Mesothelial cell of epicardium (in vitro differentiated cells): ENCODE measurements at regions not wholly inside any gene's neighbourhood (a gene's known extent, or its start where the extent isn't known, plus 50 kb on each side); places are given as distances from the start of the nearest gene placed in this dataset.

Source experiments
- DNase-seq, 2 experiments: peaks; one replicate each; pipeline ENCODE4 v3.0.0; 2021; ENCODE audit warnings: low spot score in 2 of 2; ENCODE audit not compliant: unreplicated experiment in 2 of 2
- H3K27ac Mint-ChIP-seq: 2 replicates; pipeline ENCODE4 v1.8.0; 2021; ENCODE audit warnings: mixed read lengths
- H3K27me3 Mint-ChIP-seq: 2 replicates; pipeline ENCODE4 v1.8.0; 2021; ENCODE audit warnings: low read depth, mixed read lengths
- H3K36me3 Mint-ChIP-seq: 2 replicates; pipeline ENCODE4 v1.8.0; 2021; ENCODE audit warnings: mixed read lengths
- H3K4me1 Mint-ChIP-seq: 2 replicates; pipeline ENCODE4 v1.8.0; 2021; ENCODE audit warnings: mixed read lengths
- H3K4me3 Mint-ChIP-seq: 2 replicates; pipeline ENCODE4 v1.8.0; 2021; ENCODE audit warnings: mild to moderate bottlenecking, moderate library complexity, mixed read lengths
- H3K9me3 Mint-ChIP-seq: 2 replicates; pipeline ENCODE4 v1.8.0; 2021; ENCODE audit warnings: mixed read lengths
- TF ChIP-seq, protein P1 (sequence below): fragments of 200-600 bp; sonication (generic); IDR thresholded peaks from one replicate; pipeline ENCODE4 v1.5.0; 2021; ENCODE audit warnings: antibody characterized with exemption; ENCODE audit not compliant: unreplicated experiment

DNA sequence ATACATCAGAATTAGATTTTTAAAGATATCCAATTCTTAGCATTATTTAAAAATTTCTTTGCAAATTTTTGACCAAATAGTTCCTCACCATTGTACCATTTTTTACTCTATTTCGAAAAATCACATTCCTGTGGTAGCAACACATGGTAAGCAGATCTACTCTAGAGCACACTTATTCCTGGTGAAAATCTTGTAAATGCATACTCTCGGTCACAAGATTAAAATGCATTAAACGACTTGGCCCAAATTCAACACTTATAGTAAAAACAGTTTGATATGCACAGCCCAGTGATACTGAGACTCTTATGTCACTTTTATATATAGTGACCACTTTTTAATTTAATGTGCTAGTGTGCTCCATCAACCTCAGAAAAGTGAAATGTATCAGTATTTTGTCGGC is 208.8 kb upstream of the TARS1 start:
- no peaks in the 10 kb centered on the region for H3K9me3 Mint-ChIP-seq
- H3K27me3 Mint-ChIP-seq, result peaks cover 76% of the 10 kb centered on the region
- peaks cover 21% of the 10 kb centered on the region for H3K4me1 Mint-ChIP-seq
- H3K4me3 Mint-ChIP-seq, result no peak overlapping the region
- no peak overlapping the region for H3K27ac Mint-ChIP-seq
- TF ChIP-seq, protein P1, sequence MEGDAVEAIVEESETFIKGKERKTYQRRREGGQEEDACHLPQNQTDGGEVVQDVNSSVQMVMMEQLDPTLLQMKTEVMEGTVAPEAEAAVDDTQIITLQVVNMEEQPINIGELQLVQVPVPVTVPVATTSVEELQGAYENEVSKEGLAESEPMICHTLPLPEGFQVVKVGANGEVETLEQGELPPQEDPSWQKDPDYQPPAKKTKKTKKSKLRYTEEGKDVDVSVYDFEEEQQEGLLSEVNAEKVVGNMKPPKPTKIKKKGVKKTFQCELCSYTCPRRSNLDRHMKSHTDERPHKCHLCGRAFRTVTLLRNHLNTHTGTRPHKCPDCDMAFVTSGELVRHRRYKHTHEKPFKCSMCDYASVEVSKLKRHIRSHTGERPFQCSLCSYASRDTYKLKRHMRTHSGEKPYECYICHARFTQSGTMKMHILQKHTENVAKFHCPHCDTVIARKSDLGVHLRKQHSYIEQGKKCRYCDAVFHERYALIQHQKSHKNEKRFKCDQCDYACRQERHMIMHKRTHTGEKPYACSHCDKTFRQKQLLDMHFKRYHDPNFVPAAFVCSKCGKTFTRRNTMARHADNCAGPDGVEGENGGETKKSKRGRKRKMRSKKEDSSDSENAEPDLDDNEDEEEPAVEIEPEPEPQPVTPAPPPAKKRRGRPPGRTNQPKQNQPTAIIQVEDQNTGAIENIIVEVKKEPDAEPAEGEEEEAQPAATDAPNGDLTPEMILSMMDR, result no peak
- no peaks in the 10 kb centered on the region for H3K36me3 Mint-ChIP-seq
- no peak for DNase-seq

DNA sequence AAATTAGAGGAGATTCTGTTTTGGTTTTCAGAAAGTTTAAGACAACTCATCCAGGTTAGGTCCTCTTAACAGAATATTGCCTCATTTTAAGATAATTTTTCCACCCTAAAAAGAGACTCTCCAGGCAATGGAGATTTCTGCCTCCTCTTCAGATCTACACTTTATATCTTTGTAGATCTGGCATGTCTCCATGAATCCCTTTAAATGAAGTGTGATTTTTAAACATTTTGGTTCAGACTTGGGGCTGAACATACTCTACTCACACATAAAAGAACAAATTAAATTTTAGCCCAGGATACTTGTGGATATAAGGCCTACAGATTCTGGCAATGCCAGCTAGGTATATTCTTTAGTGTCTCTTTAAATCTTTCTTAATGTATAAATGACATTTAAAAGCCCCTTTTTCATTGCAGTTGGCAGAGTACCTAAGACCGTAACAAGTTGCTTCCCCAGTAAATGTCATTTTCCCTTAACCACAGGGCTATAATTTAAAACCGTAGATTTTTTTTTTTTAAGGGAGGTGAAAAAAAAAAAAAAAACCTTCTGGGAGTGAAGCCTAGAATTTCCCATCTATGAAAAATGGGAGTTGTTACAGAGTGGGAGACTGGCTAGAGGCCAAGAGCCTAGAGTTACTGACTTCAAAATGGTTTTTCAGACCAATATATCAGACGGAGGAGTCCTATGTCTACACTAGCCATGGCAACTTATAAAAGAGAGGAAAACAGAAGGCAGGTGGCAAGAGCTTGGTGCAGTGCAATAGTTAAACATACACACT is 207.8 kb upstream of the TARS1 start:
- Mint-ChIP-seq H3K9me3 (no peaks in the 10 kb centered on the region), H3K27me3 (peaks cover 76% of the 10 kb centered on the region), H3K36me3 (no peaks in the 10 kb centered on the region), H3K4me1 (peaks cover 21% of the 10 kb centered on the region), H3K4me3 (no peak overlapping the region), H3K27ac (no peak overlapping the region)
- TF ChIP-seq, protein P1, result no peak
- DNase-seq, result peak in 1 of 2 experiments; percentile 45

DNA sequence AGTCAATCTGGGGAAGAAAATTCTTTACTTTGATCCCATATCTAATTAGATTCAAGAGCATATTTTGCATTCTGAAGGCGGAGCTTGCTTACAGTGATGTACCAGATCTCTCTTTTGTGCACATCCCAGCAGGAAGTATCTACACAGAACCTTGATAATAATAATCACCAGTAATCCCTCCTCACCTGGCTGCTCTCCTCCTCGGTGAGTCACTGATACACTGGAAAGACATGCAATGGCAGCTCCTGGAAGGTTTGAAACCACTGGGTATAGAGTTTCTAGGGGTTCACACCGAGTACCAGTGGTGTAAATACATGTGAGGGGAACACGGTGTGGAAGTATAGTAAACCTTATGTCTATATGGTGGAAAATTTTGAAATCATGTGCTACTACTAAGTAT is 205.5 kb upstream of the TARS1 start:
- no peaks in the 10 kb centered on the region for H3K36me3 Mint-ChIP-seq
- peaks cover 32% of the 10 kb centered on the region for H3K4me1 Mint-ChIP-seq
- DNase-seq, result no peak
- H3K4me3 Mint-ChIP-seq, result no peak overlapping the region
- H3K9me3 Mint-ChIP-seq, result no peaks in the 10 kb centered on the region
- no peak overlapping the region for H3K27ac Mint-ChIP-seq
- H3K27me3 Mint-ChIP-seq, result peaks cover 75% of the 10 kb centered on the region
- TF ChIP-seq, protein P1, result no peak

DNA sequence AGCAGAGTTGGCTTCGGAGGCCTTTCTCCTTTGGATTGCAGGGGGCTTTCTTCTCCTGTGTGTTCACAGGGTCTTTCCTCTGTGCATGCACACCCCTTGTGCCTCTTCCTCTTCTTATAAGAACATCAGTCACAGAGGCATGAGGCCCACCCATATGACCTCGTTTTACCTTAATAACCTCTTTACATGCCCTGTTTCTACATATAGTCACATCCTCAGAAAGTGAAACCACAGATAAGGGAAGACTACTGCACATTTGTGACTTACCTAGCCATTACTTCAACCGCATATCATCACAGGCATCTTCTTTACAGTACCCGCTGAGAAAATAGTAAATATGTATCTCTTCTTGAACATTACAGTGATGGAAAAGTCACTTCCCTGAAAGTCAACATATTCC is 204.9 kb upstream of the TARS1 start:
- Mint-ChIP-seq H3K27ac (no peak overlapping the region), H3K27me3 (peaks cover 75% of the 10 kb centered on the region), H3K36me3 (no peaks in the 10 kb centered on the region), H3K4me1 (peaks cover 35% of the 10 kb centered on the region), H3K4me3 (no peak overlapping the region), H3K9me3 (no peaks in the 10 kb centered on the region)
- no peak for DNase-seq
- TF ChIP-seq, protein P1, result no peak

DNA sequence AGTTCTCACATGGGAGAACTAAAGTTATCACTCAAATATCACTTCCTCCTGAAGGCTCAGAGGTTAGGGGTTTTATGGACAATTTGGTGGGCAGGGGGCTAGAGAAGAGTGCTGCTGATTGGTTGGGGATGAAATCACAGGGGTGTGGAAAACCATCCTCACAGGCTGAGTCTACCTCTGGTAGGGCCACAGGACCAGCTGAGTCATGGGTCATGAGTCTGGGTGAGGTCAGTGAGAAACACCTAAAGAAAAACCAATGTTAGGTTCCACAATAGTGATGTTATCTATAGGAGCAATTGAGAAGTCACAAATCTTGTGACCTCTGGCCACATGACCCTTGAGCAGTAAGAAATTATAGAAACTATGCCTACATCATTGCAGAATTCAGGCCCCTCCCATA is 203.3 kb upstream of the TARS1 start:
- peaks cover 40% of the 10 kb centered on the region for H3K4me1 Mint-ChIP-seq
- peaks cover 78% of the 10 kb centered on the region for H3K27me3 Mint-ChIP-seq
- DNase-seq, result no peak
- no peak overlapping the region for H3K27ac Mint-ChIP-seq
- H3K36me3 Mint-ChIP-seq, result no peaks in the 10 kb centered on the region
- no peak overlapping the region for H3K4me3 Mint-ChIP-seq
- H3K9me3 Mint-ChIP-seq, result no peaks in the 10 kb centered on the region
- TF ChIP-seq, protein P1, result no peak
